ENCODE measurements at regions not wholly inside any gene's neighbourhood (a gene's known extent, or its start where the extent isn't known, plus 50 kb on each side); places are given as distances from the start of the nearest gene placed in this dataset.

GRCh38 chr2:19809206-19809605 lies 92.6 kb downstream of the TTC32 start:
- no peak for DNase-seq (ENCODE audit: low read depth)

- no peak for DNase-seq (ENCODE audit: low read depth)
Measured at GRCh38 chr2:19807866-19808265, 93.9 kb downstream of the TTC32 start.

- DNase-seq (ENCODE audit: low read depth): no peak
Measured at GRCh38 chr2:19807346-19807745, 94.4 kb downstream of the TTC32 start.

GRCh38 chr2:19806591-19806990 lies 95.2 kb downstream of the TTC32 start:
- no peak for DNase-seq (ENCODE audit: low read depth)

- DNase-seq (ENCODE audit: low read depth): no peak
Measured at GRCh38 chr2:19806131-19806530, 95.7 kb downstream of the TTC32 start.

- DNase-seq (ENCODE audit: low read depth): no peak
Measured at GRCh38 chr2:19805266-19805665, 96.5 kb downstream of the TTC32 start.

GRCh38 chr2:19804639-19805260 lies 97.0 kb downstream of the TTC32 start:
- no peak for DNase-seq (ENCODE audit: low read depth)

GRCh38 chr2:19802086-19802841 lies 99.5 kb downstream of the TTC32 start:
- DNase-seq (ENCODE audit: low read depth): peak; percentile 70

GRCh38 chr2:19801367-19802080 lies 100.3 kb downstream of the TTC32 start:
- peak; percentile 98 for DNase-seq (ENCODE audit: low read depth)

GRCh38 chr2:19800796-19801195 lies 101.0 kb downstream of the TTC32 start:
- DNase-seq (ENCODE audit: low read depth): no peak

GRCh38 chr2:19799881-19800780 lies 101.7 kb downstream of the TTC32 start:
- peak; percentile 36 for DNase-seq (ENCODE audit: low read depth)

GRCh38 chr2:19797871-19798270 lies 103.9 kb downstream of the TTC32 start:
- no peak for DNase-seq (ENCODE audit: low read depth)

- no peak for DNase-seq (ENCODE audit: low read depth)
Measured at GRCh38 chr2:19797243-19797810, 104.5 kb downstream of the TTC32 start.

- peak; percentile 99 for DNase-seq (ENCODE audit: low read depth)
Measured at GRCh38 chr2:19796035-19796695, 105.6 kb downstream of the TTC32 start.

GRCh38 chr2:19793132-19793750 lies 108.5 kb downstream of the TTC32 start:
- DNase-seq (ENCODE audit: low read depth): no peak

GRCh38 chr2:19790291-19790690 lies 111.5 kb downstream of the TTC32 start:
- DNase-seq (ENCODE audit: low read depth): no peak

GRCh38 chr2:19787134-19787533 lies 114.6 kb downstream of the TTC32 start:
- no peak for DNase-seq (ENCODE audit: low read depth)

GRCh38 chr2:19786408-19787058 lies 115.2 kb downstream of the TTC32 start:
- peak; percentile 87 for DNase-seq (ENCODE audit: low read depth)

GRCh38 chr2:19785867-19786266 lies 115.9 kb downstream of the TTC32 start:
- no peak for DNase-seq (ENCODE audit: low read depth)

GRCh38 chr2:19785447-19785846 lies 116.3 kb downstream of the TTC32 start:
- peak; percentile 60 for DNase-seq (ENCODE audit: low read depth)

Data from EH (cell line).